ENCODE measurements at regions not wholly inside any gene's neighbourhood (a gene's known extent, or its start where the extent isn't known, plus 50 kb on each side); places are given as distances from the start of the nearest gene placed in this dataset.

DNA sequence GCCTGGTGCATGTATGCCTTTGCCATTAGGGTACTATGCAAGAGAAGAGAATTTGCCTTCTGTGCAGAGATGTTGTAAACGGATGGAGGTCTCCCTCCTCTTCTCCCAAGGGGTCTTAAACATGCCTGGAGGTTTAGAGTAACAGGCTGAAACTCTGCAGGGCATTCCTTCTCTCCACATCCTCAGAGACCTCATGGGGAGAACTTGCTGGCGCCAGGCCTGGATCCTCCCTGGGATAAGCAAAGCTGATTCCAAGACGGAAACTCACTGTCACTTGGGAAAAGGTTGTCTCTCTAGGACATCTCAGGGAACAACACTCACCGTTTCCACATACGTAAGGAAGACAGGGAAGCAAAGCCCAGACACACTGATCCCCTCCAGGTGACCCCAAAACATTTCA lies 76.9 kb upstream of the GPM6B start:
- H3K9me3 ChIP-seq (replicated peaks; ENCODE audit: control insufficient read depth, low read depth, low read length), result no peaks in the 10 kb centered on the region
- no peaks in the 10 kb centered on the region for H3K4me1 ChIP-seq (ENCODE audit: control insufficient read depth, insufficient read depth, low read length)
- no peaks in the 10 kb centered on the region for H3K36me3 ChIP-seq (ENCODE audit: control insufficient read depth, insufficient read depth, low read length)
- no peak overlapping the region for H3K4me3 ChIP-seq (ENCODE audit: low read length)
- 79% methylated on average over 3 of the region's 5 CpGs for WGBS (ENCODE audit: insufficient coverage)
- H3K27ac ChIP-seq (ENCODE audit: low read length), result no peak overlapping the region
- peaks cover 24% of the 10 kb centered on the region for H3K27me3 ChIP-seq (ENCODE audit: control insufficient read depth, insufficient read depth, low read length)
- peak; percentile 22 for DNase-seq

DNA sequence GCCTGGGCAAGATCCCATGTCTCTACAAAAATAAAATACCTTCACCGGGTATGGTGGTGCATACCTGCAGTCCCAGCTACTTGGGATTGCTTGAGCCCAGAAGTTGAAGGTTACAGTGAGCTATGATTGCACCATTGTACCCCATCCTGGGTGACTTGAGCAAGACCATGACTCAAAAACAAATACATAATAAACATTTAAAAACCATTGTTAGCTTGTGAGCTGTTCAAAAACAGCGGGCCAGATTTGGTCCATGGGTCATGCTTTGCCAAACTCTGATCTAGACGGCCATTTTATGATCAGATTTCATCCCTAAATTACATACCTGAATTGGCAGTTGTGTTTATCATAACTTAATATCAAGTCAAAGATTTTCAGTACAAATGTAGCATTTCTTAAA lies 76.0 kb upstream of the GPM6B start:
- Histone ChIP-seq H3K36me3 (ENCODE audit: control insufficient read depth, insufficient read depth, low read length) (no peaks in the 10 kb centered on the region), H3K9me3 (replicated peaks; ENCODE audit: control insufficient read depth, low read depth, low read length) (no peaks in the 10 kb centered on the region), H3K27me3 (ENCODE audit: control insufficient read depth, insufficient read depth, low read length) (peaks cover 27% of the 10 kb centered on the region), H3K27ac (ENCODE audit: low read length) (no peak overlapping the region), H3K4me3 (ENCODE audit: low read length) (no peak overlapping the region), H3K4me1 (ENCODE audit: control insufficient read depth, insufficient read depth, low read length) (no peaks in the 10 kb centered on the region)
- no peak for DNase-seq
- 100% methylated on average over 1 of the region's 3 CpGs for WGBS (ENCODE audit: insufficient coverage)

DNA sequence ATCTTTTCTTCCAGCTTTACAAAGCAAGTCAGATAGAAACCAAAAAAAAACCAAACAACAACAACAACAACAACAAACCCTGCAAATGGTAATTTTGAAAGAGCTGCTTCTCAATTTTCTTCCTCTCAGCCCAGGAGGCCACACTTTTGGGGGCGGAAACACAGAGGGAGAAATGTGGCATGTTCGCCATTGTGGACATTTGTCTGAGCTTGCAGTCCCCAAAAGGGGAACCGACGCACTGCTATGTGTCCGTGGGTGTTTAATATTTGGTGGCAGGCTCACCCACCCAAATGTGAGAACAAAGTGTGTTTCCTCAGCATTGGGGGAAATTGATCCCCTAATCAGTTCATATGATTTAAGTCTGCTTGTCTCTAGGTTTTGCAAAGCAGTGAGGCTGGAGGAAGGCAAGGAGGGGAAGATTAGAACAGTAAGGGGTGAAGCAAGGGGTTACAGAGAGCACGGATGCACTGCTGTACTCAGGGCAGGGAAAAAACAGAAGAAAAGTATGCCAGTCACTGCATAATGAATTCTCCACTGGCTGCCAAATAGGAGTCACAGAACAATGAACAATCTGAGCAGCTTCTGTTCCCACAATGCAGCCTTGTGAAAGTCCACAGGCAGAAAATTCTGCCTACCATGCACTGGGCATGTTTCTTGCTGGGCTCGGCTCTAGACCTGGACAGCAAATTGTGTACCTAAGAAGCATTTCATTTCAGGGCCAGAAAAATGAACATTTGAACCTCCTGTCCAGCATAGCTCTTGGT lies 74.7 kb upstream of the GPM6B start:
- DNase-seq, result peak; percentile 30

DNA sequence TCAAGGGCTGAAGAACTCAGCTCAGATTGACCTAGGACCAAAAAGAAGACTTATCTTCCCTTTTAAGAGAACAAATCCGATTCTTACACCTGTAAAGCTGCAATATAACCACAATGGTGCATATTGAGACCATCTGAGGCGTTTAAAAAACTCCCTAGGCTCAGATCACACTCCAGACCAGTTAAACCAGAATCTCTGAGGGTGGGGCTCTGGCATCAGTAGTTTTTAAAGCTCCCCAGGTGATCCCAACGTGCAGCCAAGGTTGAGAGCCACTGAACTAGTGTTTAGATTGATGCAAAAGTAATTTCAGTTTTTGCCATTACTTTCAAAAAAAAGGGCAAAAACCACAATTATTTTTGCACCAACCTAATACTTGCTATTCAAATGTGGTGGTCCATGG lies 73.9 kb upstream of the GPM6B start:
- DNase-seq, result no peak
- H3K36me3 ChIP-seq (ENCODE audit: control insufficient read depth, insufficient read depth, low read length), result no peaks in the 10 kb centered on the region
- no peaks in the 10 kb centered on the region for H3K4me1 ChIP-seq (ENCODE audit: control insufficient read depth, insufficient read depth, low read length)
- no peaks in the 10 kb centered on the region for H3K9me3 ChIP-seq (replicated peaks; ENCODE audit: control insufficient read depth, low read depth, low read length)
- H3K27me3 ChIP-seq (ENCODE audit: control insufficient read depth, insufficient read depth, low read length), result peaks cover 25% of the 10 kb centered on the region
- H3K27ac ChIP-seq (ENCODE audit: low read length), result no peak overlapping the region
- no peak overlapping the region for H3K4me3 ChIP-seq (ENCODE audit: low read length)
- no CpG with 5 or more reads among the region's 3 CpGs for WGBS (ENCODE audit: insufficient coverage)

More for the DNA sequence above, 74.7 kb upstream of the GPM6B start:
- H3K27me3 ChIP-seq (ENCODE audit: control insufficient read depth, insufficient read depth, low read length), result peaks cover 27% of the 10 kb centered on the region
- 62% methylated on average over 5 of the region's 7 CpGs for WGBS (ENCODE audit: insufficient coverage)
- H3K4me3 ChIP-seq (ENCODE audit: low read length), result no peak overlapping the region
- no peaks in the 10 kb centered on the region for H3K36me3 ChIP-seq (ENCODE audit: control insufficient read depth, insufficient read depth, low read length)
- H3K9me3 ChIP-seq (replicated peaks; ENCODE audit: control insufficient read depth, low read depth, low read length), result no peaks in the 10 kb centered on the region
- H3K4me1 ChIP-seq (ENCODE audit: control insufficient read depth, insufficient read depth, low read length), result no peaks in the 10 kb centered on the region
- H3K27ac ChIP-seq (ENCODE audit: low read length), result no peak overlapping the region

DNA sequence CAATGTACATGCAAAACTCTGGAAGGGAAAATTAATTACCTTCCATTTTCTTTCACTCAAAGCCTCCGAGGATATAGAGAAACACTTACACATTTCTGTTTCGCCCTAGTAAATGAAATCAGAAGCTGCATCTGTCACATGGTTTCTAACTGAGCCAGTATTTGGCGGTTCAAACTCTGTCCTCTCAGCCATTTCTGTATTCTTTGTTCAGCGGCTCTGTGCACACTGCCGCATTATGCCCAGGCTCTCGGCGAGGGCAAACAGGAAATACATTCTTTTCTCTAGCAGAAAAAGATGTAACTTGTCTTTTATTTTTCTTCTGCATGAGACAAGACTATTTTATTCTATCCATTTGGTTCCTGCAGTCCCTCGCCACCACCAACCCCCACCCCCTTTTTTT lies 71.4 kb upstream of the GPM6B start:
- Histone ChIP-seq H3K9me3 (replicated peaks; ENCODE audit: control insufficient read depth, low read depth, low read length) (no peaks in the 10 kb centered on the region), H3K27me3 (ENCODE audit: control insufficient read depth, insufficient read depth, low read length) (peaks cover 23% of the 10 kb centered on the region)
- WGBS (ENCODE audit: insufficient coverage), result 77% methylated on average over 4 of the region's 8 CpGs

DNA sequence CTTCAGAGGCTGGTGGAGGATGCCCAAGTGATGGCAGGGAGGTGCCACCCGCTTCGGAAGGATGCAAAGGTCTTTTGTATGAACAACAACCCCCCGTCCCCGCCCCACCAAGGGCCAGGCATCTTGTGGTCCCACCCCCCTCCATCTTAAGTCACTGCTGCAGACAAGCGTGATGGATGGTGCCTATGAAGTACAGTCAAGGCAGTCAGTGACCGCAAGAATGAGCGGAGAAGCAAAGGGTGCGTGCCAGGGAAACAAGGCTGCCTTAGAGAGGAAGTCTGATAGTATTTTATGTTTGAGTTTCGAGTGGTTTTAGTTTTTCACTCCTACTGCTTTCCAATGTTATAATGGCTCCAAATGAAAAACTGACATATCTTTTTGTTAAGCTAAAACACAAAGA lies 68.7 kb upstream of the GPM6B start:
- Histone ChIP-seq H3K4me3 (ENCODE audit: low read length) (no peak overlapping the region), H3K4me1 (ENCODE audit: control insufficient read depth, insufficient read depth, low read length) (no peaks in the 10 kb centered on the region), H3K27me3 (ENCODE audit: control insufficient read depth, insufficient read depth, low read length) (peaks cover 13% of the 10 kb centered on the region), H3K27ac (ENCODE audit: low read length) (no peak overlapping the region), H3K9me3 (replicated peaks; ENCODE audit: control insufficient read depth, low read depth, low read length) (no peaks in the 10 kb centered on the region), H3K36me3 (ENCODE audit: control insufficient read depth, insufficient read depth, low read length) (no peaks in the 10 kb centered on the region)
- no peak for DNase-seq
- WGBS (ENCODE audit: insufficient coverage), result no CpG with 5 or more reads among the region's 9 CpGs

More for the DNA sequence above, 71.4 kb upstream of the GPM6B start:
- Histone ChIP-seq H3K4me1 (ENCODE audit: control insufficient read depth, insufficient read depth, low read length) (no peaks in the 10 kb centered on the region), H3K27ac (ENCODE audit: low read length) (no peak overlapping the region), H3K4me3 (ENCODE audit: low read length) (no peak overlapping the region), H3K36me3 (ENCODE audit: control insufficient read depth, insufficient read depth, low read length) (no peaks in the 10 kb centered on the region)
- no peak for DNase-seq

DNA sequence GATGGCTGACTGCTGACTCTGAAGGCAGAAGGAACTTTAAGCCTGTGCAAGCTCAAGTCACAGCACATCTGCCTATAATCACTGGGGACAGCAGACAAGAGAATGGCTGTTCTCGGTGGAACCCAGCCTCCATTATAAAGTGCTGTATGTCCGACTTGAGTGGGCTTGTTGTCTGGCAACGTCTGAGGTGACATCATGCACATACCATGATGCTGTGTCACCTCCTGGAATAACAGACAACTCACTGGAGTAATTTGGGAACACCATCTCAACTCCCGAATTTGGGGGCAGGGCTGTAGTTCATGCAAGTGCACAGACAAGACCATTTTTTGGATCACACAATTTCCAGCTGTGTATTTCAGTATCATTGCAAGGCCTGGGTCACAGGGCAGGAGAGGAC lies 59.8 kb upstream of the GPM6B start:
- Histone ChIP-seq H3K36me3 (ENCODE audit: control insufficient read depth, insufficient read depth, low read length) (no peaks in the 10 kb centered on the region), H3K4me1 (ENCODE audit: control insufficient read depth, insufficient read depth, low read length) (peaks cover 2% of the 10 kb centered on the region), H3K9me3 (replicated peaks; ENCODE audit: control insufficient read depth, low read depth, low read length) (no peaks in the 10 kb centered on the region), H3K27me3 (ENCODE audit: control insufficient read depth, insufficient read depth, low read length) (peaks cover 38% of the 10 kb centered on the region), H3K4me3 (ENCODE audit: low read length) (no peak overlapping the region), H3K27ac (ENCODE audit: low read length) (no peak overlapping the region)
- WGBS (ENCODE audit: insufficient coverage), result 46% methylated on average over 4 of the region's 4 CpGs
- DNase-seq, result peak; percentile 70

DNA sequence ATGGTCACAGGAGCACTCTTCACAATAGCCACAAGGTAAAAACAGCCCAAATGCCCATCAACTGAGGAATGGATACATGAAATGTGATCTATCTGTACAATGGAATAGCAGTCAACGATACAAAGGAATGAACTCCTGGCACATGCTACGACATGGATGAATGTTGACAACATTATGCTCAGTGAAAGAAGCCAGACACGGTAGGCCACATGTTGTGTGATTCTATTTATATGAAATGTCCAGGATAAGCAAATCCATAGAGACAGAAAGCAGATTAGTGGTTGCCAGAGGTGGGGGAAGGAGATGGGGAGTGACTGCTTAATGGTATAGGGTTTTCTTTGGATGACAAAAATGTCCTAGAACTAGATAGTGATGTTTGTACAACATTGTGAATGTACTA lies 58.7 kb upstream of the GPM6B start:
- no peaks in the 10 kb centered on the region for H3K9me3 ChIP-seq (replicated peaks; ENCODE audit: control insufficient read depth, low read depth, low read length)
- H3K36me3 ChIP-seq (ENCODE audit: control insufficient read depth, insufficient read depth, low read length), result no peaks in the 10 kb centered on the region
- no peak overlapping the region for H3K27ac ChIP-seq (ENCODE audit: low read length)
- H3K27me3 ChIP-seq (ENCODE audit: control insufficient read depth, insufficient read depth, low read length), result peaks cover 41% of the 10 kb centered on the region
- peaks cover 2% of the 10 kb centered on the region for H3K4me1 ChIP-seq (ENCODE audit: control insufficient read depth, insufficient read depth, low read length)
- DNase-seq, result no peak
- WGBS (ENCODE audit: insufficient coverage), result 33% methylated on average over 3 of the region's 3 CpGs
- no peak overlapping the region for H3K4me3 ChIP-seq (ENCODE audit: low read length)

DNA sequence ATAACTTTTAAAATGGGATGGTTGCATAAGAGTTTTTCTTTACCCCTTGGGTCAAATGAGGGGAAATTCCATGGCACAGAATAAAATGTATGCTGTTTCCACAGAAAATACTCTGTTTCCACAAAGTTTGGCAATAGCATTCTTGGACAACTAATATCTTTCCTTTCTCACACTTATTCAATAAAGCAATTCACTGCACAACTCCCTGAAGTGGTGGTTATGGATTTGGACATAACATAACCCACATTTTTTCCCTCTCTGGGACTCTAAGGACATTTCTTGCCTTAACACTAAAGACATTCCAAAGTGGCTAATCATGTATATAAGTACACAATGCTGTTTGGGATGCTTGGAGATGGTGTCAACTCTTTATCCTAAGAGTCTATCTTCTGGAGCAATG lies 51.7 kb upstream of the GPM6B start:
- Histone ChIP-seq H3K4me3 (ENCODE audit: low read length) (no peak overlapping the region), H3K27ac (ENCODE audit: low read length) (no peak overlapping the region), H3K27me3 (ENCODE audit: control insufficient read depth, insufficient read depth, low read length) (peaks cover 29% of the 10 kb centered on the region), H3K9me3 (replicated peaks; ENCODE audit: control insufficient read depth, low read depth, low read length) (no peaks in the 10 kb centered on the region), H3K4me1 (ENCODE audit: control insufficient read depth, insufficient read depth, low read length) (peaks cover 3% of the 10 kb centered on the region), H3K36me3 (ENCODE audit: control insufficient read depth, insufficient read depth, low read length) (no peaks in the 10 kb centered on the region)
- DNase-seq, result peak; percentile 68
